Right renal cortex interstitium (tissue), 3 donors: ENCODE measurements at regions not wholly inside any gene's neighbourhood (a gene's known extent, or its start where the extent isn't known, plus 50 kb on each side); places are given as distances from the start of the nearest gene placed in this dataset.

Source experiments
- DNase-seq, 3 donors: peaks; one replicate each; pipeline ENCODE4 v3.0.0-alpha.2; 2013; ENCODE audit warnings: low read depth in 3 of 3, low spot score in 2 of 3

DNA sequence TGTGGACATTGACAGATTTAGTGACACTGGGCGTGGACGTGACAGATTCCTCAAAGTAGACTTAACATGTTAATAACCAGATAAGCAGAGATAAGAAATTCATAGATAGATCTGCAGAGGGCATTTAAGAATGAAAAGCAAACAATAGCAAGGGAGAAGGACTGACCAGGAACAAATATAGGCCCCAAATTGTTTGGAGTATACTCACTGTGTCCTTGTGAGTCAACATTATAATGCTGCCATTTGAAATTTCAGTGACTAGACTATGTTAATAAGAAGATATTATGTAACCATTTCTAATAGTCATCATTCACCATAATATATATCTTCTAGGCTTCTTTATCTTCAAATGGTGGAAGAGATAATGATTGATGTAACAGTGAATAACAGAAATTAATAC, 78.1 kb upstream of the SLC38A11 start:
- no peak for DNase-seq

DNA sequence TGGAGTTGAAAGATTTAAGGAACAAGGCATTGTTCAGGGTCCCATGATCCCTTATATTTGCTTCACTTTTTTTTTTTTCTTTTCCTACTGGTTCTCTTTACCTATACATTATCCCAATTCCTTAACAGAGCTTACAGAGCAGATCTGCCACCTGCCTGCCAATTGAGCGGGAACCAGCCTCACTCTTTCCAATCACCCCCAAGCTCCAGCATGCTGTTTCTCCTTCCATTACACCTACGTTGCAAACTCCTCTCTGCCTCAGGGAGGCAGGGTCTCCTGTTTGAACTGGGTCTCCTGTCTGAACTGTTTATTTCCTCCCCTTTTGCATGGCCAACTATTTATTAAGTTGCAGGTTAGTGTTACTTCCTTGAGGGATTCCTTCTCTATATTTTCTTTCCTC, 77.2 kb upstream of the SLC38A11 start:
- DNase-seq: no peak

DNA sequence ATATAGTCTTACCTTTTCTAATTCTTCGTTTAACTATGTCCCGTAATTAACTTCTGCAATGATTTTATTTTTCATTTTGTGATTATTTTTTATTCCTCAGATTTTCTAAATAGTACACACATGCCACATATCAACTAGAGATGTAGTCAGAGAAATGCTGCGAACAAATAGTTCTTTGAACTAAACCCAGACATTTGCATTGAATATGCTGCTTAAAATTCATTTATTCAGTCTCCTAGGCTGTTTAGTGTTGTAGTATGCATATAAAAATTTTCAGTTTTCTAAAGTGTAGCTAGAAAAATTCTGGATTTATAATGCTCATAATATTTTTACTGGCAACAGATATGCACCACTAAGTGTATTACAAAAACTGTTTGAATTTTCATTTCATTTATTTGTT, 68.9 kb upstream of the SLC38A11 start:
- no peak for DNase-seq

DNA sequence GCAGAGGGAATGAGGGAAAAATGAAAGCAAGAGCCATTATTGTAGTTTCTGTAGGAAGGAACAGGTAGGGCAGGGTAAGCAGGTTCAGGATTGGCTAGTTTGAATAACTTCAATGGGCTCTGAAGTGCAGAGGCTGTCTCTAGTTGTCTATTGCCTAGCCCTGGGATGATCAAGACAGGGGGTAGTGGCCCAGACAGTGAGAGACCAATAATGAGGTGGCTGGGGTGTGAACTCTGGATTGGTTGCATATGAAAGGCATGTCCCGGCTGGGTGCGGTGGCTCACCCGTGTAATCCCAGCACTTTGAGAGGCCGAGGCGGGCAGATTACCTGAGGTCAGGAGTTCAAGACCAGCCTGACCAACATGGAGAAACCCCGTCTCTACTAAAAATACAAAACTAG, 67.5 kb upstream of the SLC38A11 start:
- DNase-seq: no peak

DNA sequence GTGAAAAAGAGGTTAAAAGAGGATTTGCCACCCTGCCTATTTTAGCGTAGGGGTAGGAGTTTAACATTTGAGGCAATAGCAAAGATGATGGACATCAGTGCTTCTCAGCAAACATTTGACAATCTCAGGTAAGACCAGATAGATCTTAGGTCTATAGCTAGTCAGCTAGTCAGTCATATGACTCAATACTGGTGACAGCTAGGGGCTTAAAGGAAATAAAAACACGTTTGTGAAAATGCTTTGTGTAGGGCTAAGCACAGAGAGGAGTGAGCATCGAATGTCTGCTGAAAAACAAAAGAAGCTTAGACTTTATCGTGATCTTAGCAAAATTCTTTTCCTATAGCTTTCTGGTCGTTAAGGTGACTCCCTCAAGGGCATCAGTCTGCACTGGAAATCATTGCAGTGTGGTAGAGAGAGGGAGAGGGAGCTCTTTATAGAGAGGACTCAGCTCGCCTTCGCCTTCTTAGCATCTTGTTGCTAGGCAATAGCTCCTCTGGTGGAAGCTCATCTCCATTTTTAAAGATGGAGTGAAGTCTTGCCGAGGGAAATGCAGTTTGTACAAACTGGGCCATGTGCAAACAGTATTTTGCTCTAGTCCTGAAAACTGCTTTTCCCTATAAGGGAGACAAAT, 62.8 kb upstream of the SLC38A11 start:
- DNase-seq: no peak

DNA sequence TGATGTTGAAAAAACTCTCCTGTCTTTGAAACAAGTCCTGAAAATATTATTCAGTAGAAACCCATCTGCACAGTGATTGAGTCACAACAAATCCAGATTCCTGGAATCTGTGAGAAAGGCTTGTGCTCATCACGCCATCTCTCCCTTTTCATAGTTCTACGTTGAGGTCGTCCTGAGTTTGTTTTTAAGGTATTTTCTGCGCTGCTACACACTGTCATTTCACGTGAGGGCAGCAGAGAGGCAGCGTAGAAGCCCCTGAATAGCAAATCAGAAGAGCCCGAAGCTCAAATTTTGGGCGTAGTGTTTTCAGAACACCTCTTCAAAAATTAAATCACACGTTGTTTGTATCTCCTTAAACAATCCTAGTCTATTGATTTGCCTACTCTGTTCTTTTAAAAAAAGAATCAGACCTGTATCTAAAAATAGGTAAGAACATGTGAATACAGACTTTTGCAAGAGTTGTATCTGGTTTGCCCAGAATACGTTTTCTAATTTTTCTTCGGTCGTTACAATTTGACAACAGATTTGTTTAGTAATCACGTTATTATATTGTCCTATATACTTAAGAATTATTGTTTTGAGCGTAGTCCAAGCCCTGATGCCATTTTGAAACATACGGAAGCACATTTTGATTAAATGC, 61.6 kb upstream of the SLC38A11 start:
- DNase-seq: peak in 2 of 3 donors; percentile 6 to 10

DNA sequence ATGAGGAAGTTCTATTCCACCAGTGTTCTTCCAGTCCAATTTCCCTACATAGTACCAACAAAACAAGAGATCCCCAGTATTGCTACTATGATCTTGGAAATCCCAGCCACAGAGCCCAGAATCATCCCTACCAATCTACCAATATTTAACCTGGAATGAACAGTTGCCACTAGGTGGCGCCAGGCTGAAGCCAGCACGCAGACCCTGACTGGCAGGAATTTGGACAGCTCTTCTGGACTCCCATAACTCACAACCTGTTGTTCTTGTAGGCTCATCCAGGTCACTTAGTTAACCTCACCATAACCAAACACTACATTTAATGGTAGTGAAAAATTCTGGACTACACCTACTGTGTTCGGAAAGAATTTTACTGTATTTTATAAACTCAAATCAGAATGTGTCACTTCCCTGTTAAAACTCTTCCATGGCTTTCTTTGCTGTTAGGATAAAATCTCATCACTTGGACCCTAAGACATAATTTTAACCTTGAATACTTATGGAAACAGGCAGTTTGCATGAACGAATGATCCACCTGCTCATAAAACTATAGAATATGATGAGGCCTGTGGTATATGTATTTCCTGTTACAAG, 59.8 kb upstream of the SLC38A11 start:
- peak; percentile 19 to 50 (median 32) for DNase-seq

DNA sequence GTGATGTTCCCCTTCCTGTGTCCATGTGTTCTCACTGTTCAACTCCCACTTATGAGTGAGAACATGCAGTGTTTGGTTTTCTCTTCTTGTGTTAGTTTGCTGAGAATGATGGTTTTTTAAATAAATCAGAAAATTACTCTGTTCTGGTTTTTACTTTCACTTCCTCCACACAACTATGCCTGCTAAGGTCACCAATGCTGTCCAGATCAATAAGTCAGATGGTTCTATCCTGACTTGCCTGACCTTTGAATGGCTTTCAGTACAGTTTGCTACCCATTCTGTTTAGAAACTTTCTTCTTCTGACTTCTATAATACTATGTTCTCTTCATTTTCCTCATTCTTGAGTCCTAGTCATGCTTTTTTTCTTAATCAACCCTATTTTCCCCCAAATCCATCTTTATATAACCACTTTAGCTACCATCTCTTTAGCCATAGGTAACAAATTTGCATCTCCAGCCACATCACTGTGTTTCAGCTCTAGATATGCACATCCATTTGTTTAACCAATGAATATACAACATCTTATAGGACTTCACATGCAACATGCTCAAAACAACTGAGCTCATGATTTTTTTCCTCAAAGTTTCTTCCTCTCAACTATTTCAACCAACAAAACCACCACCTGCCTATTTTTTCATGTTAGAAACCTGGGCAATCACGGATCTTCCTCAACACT, 58.8 kb upstream of the SLC38A11 start:
- no peak for DNase-seq

DNA sequence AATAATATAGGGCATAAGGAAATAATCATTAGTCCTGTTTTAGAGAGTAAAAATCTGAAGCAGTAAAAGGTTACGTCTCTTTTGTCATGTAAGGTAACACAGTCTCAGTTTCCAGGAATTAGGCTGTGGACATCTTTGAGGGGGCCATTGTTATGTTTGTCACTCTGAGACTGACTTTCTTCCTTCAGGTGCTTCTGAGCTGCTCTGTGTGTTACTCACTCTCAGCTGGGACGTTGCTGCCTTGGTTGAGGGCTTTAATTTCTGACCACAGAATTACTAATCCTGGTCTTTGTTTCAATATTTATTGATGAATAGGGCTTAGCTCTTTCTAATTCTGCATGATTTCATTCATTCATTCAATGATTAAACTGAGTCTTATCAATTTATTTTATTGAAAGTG, 55.9 kb upstream of the SLC38A11 start:
- DNase-seq: no peak

DNA sequence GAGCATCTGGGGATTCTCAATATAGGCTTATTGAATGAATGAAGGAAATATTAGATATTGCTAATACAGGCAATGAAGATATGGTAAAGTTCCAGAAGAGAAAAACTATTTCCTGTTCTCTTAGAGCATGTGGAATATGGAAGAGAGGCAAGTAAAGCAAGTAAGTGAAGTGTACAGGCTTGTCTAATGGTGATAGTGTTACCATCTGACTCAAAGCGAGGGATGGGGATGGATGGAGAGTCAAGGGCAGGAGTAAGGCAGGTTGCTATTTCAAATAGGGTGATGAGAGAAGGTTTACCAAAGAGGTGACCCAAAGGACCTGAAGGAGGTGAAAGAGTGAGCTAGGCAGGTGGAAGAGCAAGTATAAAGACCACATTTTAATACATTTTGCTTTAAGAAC, 55.2 kb upstream of the SLC38A11 start:
- no peak for DNase-seq

DNA sequence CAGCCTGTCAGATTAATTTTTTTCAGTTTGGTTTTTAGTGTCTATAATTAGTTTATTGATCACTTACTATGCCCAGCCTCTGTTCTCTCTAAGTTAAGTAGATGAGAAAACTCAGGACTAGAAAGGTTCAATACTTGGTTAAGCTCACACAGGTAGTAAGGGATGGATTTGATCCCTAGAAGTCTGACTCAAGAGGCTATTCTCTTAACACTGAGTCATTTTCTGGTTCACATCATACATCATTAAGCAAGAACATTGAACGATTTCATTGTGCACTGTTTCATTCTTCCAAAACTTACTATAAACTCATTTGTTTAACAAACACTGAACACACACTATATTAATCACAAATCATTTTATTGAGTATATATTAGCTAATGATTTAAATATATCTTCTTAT, 54.1 kb upstream of the SLC38A11 start:
- DNase-seq: no peak

DNA sequence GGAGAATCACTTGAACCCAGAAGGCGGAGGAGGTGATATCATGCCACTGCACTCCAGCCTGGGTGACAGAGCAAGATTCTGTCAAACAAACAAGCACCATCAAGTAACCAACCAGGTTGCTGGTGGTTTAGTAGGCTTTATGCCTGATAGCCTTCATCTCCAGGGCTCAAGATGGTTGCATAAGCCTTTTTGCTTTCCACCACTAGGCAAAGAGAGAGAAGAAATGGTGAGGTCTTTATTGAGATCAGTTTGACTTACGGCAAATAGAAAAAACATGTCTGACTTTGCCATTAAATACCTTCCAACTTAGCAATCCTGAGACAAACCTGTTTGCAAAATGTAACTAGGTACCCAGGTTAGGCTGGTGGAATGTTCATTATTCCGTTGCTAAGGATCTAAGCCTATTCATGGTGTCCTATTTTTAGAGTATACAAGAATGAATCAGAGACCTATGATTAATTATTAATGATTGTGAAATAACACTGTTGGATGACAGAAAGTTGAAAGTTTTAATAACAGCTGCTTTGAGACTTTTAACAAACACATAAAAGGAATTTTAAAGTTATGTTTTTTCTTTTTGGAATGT, 53.5 kb upstream of the SLC38A11 start:
- DNase-seq: no peak

DNA sequence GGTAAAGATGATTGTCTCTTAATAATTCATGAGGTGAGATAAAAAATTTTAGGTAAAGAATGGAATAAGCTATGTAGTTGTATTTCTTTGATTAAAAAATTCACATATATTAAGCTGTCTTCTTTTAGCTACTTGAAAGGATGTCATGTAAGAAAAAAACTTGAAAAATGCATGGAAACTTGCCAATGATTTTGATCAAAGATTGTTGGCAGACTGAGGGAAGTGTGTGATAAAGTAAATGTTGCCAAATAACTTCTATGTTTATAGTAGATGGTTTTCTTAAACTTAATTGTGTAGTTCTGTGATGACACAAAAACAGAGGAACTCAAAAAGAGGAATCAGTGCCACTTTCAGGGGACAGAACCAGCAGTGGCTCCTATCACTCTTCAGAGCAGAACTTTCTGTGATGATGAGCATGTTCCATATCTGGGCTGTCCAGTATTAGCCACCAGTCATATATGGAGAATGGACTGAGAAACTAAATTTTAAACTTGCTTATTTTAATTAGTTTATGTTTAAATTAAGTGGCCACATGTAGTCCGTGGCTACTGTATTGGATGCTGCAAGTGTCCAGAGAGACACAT, 51.9 kb upstream of the SLC38A11 start:
- no peak for DNase-seq
